ENCODE measurements at regions not wholly inside any gene's neighbourhood (a gene's known extent, or its start where the extent isn't known, plus 50 kb on each side); places are given as distances from the start of the nearest gene placed in this dataset.

DNA sequence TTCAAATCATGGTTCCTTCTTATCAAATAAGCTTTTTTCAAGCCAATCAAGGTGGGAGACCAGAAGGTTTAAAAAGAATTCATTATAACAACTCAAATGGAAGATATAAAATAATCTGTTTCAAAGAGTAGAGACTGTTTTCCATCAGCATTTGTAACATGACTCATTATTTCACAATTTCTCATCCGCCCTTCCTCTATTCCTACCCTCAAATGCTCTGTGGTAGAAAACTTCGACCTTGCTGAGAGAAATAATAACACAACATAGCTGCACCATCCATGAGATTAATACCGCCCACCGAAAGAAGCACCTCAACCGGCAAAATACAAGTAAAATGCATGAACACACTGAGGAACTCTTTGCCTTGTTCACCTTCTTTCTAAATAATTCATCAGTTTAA lies 2039.2 kb upstream of the CELF4 start:
- TF ChIP-seq MAX (IDR thresholded peaks at IDR 0.05; ENCODE audit: low read depth, low read length) = no peak
- TF ChIP-seq POLR2A (IDR thresholded peaks at IDR 0.05; ENCODE audit: extremely low read depth, insufficient read length) = no peak
- no peak for TF ChIP-seq MYC (IDR thresholded peaks at IDR 0.05; ENCODE audit: low read depth, low read length)
- TF ChIP-seq CTCF (IDR thresholded peaks at IDR 0.05; ENCODE audit: low read depth, low read length) = no peak
- H3K4me3 ChIP-seq (ENCODE audit: low read depth, low read length) = no peak overlapping the region
- DNase-seq (ENCODE audit: low read depth) = peak; percentile 20

DNA sequence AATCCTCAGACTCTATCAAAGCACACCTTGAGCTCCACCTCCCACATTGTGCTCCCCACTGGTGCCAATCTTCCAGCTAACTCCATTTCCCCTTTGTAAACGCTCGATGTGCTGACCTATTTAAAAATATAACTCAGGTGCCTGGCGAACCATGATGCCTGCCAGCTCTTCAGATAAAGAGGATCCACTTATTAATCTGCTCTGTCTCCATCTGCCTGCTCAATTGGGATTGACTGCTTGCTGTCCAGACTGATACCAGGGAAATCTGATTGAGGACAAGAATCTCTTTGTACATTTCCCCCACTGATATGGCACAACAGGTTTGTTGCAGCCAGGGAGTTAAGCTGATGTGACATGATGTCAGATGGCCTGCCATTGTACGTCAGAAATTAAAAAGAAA lies 2036.5 kb upstream of the CELF4 start:
- no peak overlapping the region for H3K4me3 ChIP-seq (ENCODE audit: low read depth, low read length)
- DNase-seq (ENCODE audit: low read depth) = no peak
- TF ChIP-seq CTCF (IDR thresholded peaks at IDR 0.05; ENCODE audit: low read depth, low read length) (no peak), MYC (IDR thresholded peaks at IDR 0.05; ENCODE audit: low read depth, low read length) (no peak), POLR2A (IDR thresholded peaks at IDR 0.05; ENCODE audit: extremely low read depth, insufficient read length) (no peak), MAX (IDR thresholded peaks at IDR 0.05; ENCODE audit: low read depth, low read length) (no peak)

DNA sequence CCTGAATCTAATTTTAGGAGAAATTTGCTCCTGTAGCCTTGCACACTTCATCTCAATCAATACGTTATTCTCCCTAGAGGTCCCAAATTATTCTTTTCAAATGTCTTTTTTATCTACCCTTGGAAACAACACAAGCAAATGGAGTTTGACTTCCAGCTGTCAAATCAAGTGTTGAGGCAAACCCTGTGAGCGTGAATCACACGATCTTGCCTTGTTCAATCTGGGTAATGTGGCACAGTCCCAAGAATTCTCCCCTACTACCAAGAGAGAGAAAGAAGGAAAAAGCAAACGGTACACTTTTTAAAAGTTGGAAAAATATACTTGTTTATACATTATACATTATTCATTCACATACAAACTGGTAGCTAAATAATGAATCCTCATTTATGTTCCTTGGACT lies 2035.3 kb upstream of the CELF4 start:
- DNase-seq (ENCODE audit: low read depth) = no peak
- no peak overlapping the region for H3K4me3 ChIP-seq (ENCODE audit: low read depth, low read length)
- TF ChIP-seq MAX (IDR thresholded peaks at IDR 0.05; ENCODE audit: low read depth, low read length) (no peak), MYC (IDR thresholded peaks at IDR 0.05; ENCODE audit: low read depth, low read length) (no peak), POLR2A (IDR thresholded peaks at IDR 0.05; ENCODE audit: extremely low read depth, insufficient read length) (no peak), CTCF (IDR thresholded peaks at IDR 0.05; ENCODE audit: low read depth, low read length) (no peak)

DNA sequence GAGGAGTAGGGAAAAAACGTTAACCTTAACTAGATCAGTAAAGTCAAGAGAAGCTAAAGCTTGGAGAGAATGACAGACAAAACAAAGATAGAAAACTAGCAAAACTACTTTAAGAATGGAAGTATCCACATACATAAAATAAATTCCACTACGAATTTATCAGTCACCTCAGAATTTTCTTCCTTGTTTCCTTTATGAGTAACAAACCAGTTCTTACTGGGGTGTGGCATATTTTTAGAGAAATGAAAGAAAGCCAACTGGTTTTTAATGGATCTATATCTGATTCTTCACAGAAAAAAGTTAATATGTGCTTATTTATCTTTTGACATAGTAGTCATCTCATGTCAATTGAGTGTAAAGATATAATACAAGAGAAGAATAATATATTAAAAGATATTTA lies 2033.7 kb upstream of the CELF4 start:
- DNase-seq (ENCODE audit: low read depth) = no peak
- TF ChIP-seq MAX (IDR thresholded peaks at IDR 0.05; ENCODE audit: low read depth, low read length) (no peak), MYC (IDR thresholded peaks at IDR 0.05; ENCODE audit: low read depth, low read length) (no peak), POLR2A (IDR thresholded peaks at IDR 0.05; ENCODE audit: extremely low read depth, insufficient read length) (no peak), CTCF (IDR thresholded peaks at IDR 0.05; ENCODE audit: low read depth, low read length) (no peak)
- no peak overlapping the region for H3K4me3 ChIP-seq (ENCODE audit: low read depth, low read length)

GRCh38 chr18:39596891-39597290 lies 2031.3 kb upstream of the CELF4 start:
- TF ChIP-seq CTCF (IDR thresholded peaks at IDR 0.05; ENCODE audit: low read depth, low read length) (no peak), MYC (IDR thresholded peaks at IDR 0.05; ENCODE audit: low read depth, low read length) (no peak), POLR2A (IDR thresholded peaks at IDR 0.05; ENCODE audit: extremely low read depth, insufficient read length) (no peak), MAX (IDR thresholded peaks at IDR 0.05; ENCODE audit: low read depth, low read length) (no peak)
- DNase-seq (ENCODE audit: low read depth) = no peak
- H3K4me3 ChIP-seq (ENCODE audit: low read depth, low read length) = no peak overlapping the region

- TF ChIP-seq POLR2A (IDR thresholded peaks at IDR 0.05; ENCODE audit: extremely low read depth, insufficient read length) = no peak
- no peak for TF ChIP-seq MAX (IDR thresholded peaks at IDR 0.05; ENCODE audit: low read depth, low read length)
- TF ChIP-seq MYC (IDR thresholded peaks at IDR 0.05; ENCODE audit: low read depth, low read length) = no peak
- no peak for TF ChIP-seq CTCF (IDR thresholded peaks at IDR 0.05; ENCODE audit: low read depth, low read length)
- no peak overlapping the region for H3K4me3 ChIP-seq (ENCODE audit: low read depth, low read length)
- DNase-seq (ENCODE audit: low read depth) = no peak
Measured at GRCh38 chr18:39596221-39596620, 2030.6 kb upstream of the CELF4 start.
